ACC112 (cell line): ENCODE measurements at regions not wholly inside any gene's neighbourhood (a gene's known extent, or its start where the extent isn't known, plus 50 kb on each side); places are given as distances from the start of the nearest gene placed in this dataset.
"Not testable (repeated sequence)": the region's sequence is repeated elsewhere in the genome, so short reads cannot be mapped to it uniquely, and the experiment has no call there.

ENCODE experiments used
- H2AFZ ChIP-seq: fragments of 200-600 bp; sonication (generic); one replicate; pipeline ENCODE4 v1.6.0; 2017; ENCODE audit warnings: antibody characterized with exemption, low read length; ENCODE audit not compliant: unreplicated experiment
- H3K27ac ChIP-seq: fragments of 200-600 bp; sonication (generic); 2 replicates; pipeline ENCODE4 v1.5.1; 2014; ENCODE audit warnings: low read depth, mild to moderate bottlenecking, antibody characterized with exemption, low read length, moderate library complexity
- H3K27me3 ChIP-seq: fragments of 200-600 bp; sonication (generic); 2 replicates; pipeline ENCODE4 v1.6.1; 2014; ENCODE audit warnings: mild to moderate bottlenecking, antibody characterized with exemption, low read length, moderate library complexity, mixed read lengths; ENCODE audit not compliant: insufficient read depth
- H3K36me3 ChIP-seq: fragments of 200-600 bp; sonication (generic); 2 replicates; pipeline ENCODE4 v1.6.1; 2016; ENCODE audit warnings: mild to moderate bottlenecking, antibody characterized with exemption, low read length, moderate library complexity, mixed read lengths; ENCODE audit not compliant: insufficient read depth
- H3K4me1 ChIP-seq: fragments of 200-600 bp; sonication (generic); one replicate; pipeline ENCODE4 v1.6.1; 2016; ENCODE audit warnings: low read length, mixed read lengths; ENCODE audit not compliant: insufficient read depth, unreplicated experiment, control insufficient read depth
- H3K4me3 ChIP-seq: fragments of 200-600 bp; sonication (generic); 2 replicates; pipeline ENCODE4 v1.5.1; 2014; ENCODE audit warnings: mild to moderate bottlenecking, low read depth, low read length
- H3K79me2 ChIP-seq: fragments of 200-600 bp; sonication (generic); one replicate; pipeline ENCODE4 v1.6.0; 2016; ENCODE audit warnings: low read length; ENCODE audit not compliant: control insufficient read depth, unreplicated experiment, insufficient read depth

DNA sequence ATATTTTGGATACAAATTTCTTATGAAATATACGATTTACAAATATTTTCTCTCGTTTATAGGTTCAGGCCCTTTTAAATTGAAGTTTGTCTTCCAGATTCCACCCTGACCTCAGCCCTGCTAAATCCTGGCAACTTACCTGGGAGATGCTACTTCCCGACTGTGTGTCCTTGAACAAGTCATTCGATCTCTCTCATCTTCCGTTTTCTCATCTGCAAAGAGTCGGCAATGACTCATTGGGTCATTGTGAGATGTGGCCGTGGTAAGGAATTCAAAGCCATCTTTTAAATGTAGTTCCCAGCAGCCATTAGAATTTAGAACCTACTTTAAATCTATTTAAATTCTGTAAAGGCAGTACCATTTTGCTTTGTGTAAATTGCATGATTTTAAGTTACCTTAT lies 72.5 kb downstream of the LHX2 start:
- peaks cover 7% of the 10 kb centered on the region for H3K4me1 ChIP-seq
- H3K27me3 ChIP-seq, result peaks cover 11% of the 10 kb centered on the region; the same call in 1 of the 2 replicates
- H3K36me3 ChIP-seq, result no peaks in the 10 kb centered on the region
- H3K27ac ChIP-seq, result no peak overlapping the region
- H2AFZ ChIP-seq, result no peak overlapping the region
- no peaks in the 10 kb centered on the region for H3K79me2 ChIP-seq
- H3K4me3 ChIP-seq, result no peak overlapping the region

DNA sequence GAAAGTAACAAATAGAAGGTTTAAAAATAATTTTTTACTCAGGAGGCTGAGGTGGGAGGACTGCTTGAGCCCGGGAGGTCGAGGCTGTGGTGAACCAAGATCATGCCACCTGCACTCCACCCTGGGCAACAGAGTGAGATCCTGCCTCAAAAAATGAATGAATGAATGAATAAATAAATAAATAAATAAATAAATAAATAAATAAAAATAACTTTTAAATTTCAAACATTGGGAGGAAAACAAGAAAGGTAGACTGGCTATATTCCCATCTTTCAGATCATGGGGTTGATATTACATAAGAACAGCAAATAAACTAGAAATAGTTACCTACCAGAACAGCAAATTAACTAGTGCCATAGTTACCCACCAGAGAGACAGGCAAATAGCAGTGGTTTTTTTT lies 75.7 kb downstream of the LHX2 start:
- no peaks in the 10 kb centered on the region for H3K4me1 ChIP-seq
- no peak overlapping the region for H2AFZ ChIP-seq
- peaks cover 11% of the 10 kb centered on the region; the same call in 1 of the 2 replicates for H3K27me3 ChIP-seq
- H3K4me3 ChIP-seq, result no peak overlapping the region
- no peaks in the 10 kb centered on the region for H3K36me3 ChIP-seq
- H3K27ac ChIP-seq, result no peak overlapping the region
- H3K79me2 ChIP-seq, result no peaks in the 10 kb centered on the region

DNA sequence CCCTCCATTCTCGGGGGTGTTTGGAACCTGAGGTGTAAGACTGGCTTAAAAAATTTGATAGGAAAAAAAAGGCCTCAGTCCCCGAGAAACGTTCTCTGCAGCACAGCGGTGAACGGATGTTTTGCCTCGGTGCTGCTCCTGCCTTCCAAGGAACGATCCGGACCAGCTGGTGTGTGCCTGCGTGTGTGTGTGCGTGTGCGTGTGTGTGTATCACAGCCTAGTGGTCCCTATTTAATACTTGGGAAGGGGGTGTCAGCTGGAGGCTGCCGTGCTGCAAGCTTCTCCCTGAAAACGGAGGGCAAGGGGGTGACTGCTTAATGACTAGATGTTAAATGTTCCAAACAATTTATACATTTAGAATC lies 76.9 kb downstream of the LHX2 start:
- Histone ChIP-seq H3K27ac (no peak overlapping the region), H2AFZ (no peak overlapping the region), H3K79me2 (no peaks in the 10 kb centered on the region), H3K4me3 (no peak overlapping the region), H3K4me1 (no peaks in the 10 kb centered on the region), H3K36me3 (no peaks in the 10 kb centered on the region), H3K27me3 (peaks cover 11% of the 10 kb centered on the region; the same call in 1 of the 2 replicates)

DNA sequence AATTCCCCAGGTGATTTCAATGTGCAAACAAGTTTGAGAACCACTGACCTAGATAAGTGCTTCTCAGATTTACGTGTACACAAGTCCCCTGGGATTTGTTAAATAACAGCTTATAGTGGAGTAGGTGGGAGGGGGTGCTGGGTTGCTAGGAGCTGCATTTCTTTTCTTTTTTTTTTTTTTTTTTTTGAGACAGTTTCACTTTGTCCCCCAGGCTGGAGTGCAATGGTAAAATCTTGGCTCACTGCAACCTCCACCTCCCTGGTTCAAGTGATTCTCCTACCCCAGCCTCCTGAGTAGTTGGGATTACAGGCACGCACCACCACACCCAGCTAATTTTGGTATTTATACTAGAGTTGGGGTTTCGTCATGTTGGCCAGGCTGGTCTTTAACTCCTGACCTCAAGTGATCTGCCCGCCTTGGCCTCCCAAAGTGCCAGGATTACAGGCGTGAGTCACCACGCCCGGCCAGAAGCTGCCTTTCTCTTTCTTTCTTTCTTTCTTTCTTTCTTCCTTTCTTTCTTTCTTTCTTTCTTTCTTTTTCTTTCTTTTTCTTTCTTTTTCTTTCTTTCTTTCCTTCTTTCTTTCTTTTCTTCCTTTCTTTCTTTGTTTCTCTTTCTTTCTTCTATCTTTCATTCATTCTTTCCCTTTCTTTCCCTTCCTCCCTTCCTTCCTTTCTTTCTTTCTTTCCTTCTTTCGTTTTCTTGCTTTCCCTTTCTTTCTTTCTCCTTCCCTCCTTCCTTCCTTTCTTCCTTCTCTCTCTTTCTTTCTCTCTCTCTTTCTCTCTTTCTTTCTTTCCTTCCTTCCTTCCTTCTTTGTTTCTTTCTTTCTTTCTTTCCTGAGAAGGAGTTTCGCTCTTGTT lies 78.3 kb downstream of the LHX2 start:
- peaks cover 11% of the 10 kb centered on the region; the same call in 1 of the 2 replicates for H3K27me3 ChIP-seq
- H3K4me3 ChIP-seq, result not testable (repeated sequence)

DNA sequence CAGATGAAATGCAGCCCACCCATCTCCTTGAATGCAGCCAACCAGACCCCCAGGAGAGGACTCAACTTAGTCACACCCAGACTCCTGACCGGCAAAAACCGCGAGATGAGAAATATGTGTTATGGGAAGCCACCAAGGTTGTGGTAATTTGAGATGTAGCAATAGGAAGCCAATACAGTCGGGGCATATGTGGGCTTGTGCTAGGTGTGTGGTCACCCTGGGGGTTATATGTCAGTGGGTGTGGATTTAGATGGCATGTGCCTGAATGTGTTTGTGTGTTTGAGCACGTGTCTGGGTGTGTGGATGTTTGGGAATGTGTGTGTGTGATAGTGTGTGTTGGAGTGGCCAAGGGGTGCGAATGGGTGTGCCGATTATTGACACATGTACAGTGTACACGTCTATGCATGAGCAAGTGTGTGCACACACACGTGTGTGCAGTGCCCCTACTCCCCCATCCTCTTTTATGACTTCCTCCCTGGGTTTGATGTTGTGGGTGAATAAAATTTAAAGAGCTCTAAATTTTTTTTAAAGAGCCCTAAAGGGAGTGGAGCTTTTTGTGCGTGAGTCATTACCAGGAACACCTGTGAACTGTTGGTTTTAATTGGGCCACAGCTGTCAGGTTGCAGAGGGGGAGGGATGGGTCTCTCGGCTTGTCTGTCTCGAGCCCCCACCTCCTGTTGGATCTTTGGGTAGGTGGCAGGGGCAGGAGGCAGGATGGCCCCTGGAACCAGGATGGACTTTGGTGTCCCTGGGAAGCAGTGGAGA lies 86.8 kb downstream of the LHX2 start:
- Histone ChIP-seq H3K79me2 (no peaks in the 10 kb centered on the region), H3K36me3 (no peaks in the 10 kb centered on the region), H3K4me1 (no peaks in the 10 kb centered on the region), H3K27me3 (peaks cover 57% of the 10 kb centered on the region), H3K27ac (no peak overlapping the region), H3K4me3 (no peak overlapping the region), H2AFZ (no peak overlapping the region)

More for the DNA sequence above, 78.3 kb downstream of the LHX2 start:
- H2AFZ ChIP-seq, H3K27ac ChIP-seq, H3K36me3 ChIP-seq, H3K79me2 ChIP-seq, H3K4me1 ChIP-seq: not testable (repeated sequence)

DNA sequence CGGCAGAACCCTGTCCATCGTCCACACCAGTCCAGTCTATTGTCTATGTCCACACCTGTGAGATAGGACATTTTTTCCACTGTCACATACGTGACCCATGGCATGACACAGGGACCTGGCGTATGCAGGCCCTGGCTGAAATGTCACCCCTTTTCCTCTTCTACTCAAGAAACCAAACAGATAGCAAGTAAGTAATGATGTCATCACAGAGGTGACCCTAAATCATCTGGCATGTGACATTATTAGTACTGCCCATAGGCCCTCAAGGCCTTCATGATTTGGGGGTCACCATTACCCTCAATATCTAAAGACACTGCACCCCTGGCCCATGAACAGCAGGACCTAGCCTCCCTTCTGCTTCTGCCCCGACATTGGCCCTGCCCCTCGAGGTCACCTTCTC lies 88.3 kb downstream of the LHX2 start:
- H3K4me3 ChIP-seq, result no peak overlapping the region
- H3K36me3 ChIP-seq, result no peaks in the 10 kb centered on the region
- no peak overlapping the region for H2AFZ ChIP-seq
- no peaks in the 10 kb centered on the region for H3K79me2 ChIP-seq
- H3K27me3 ChIP-seq, result peaks cover 57% of the 10 kb centered on the region
- H3K27ac ChIP-seq, result no peak overlapping the region
- no peaks in the 10 kb centered on the region for H3K4me1 ChIP-seq

DNA sequence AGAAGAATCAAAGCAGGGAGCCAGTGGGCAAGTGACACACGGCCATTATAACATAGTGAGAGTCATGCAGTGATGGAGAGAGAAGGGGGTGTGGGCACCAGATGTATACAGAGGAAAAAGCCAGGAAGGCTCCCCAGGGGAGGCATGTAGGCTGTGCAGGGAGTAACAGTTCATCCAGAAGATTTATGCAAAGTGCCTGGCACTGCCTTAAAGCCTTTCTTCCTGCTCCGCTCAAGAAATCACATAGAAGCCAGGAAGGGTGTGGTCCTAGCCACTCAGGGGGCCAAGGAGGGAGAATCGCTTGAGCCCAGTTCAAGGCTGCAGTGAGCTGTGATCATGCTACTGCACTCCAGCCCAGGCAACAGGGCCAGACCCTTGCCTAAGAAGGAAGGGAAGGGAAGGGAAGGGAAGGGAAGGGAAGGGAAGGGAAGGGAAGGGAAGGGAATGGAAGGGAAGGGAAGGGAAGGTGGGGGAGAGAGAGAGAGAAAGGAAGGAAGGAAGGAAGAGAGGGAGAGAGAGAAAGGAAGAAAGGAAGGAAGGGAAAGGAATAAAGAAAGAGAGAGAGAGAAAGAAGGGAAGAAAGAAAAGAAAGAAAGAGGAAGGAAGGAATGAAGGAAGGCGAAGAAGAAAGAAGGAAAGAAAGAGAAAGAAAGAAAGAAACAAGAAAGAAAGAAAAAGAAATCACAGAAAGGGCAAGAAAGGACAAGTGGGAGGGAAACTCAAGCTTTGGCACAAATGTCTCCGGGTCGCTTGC lies 89.8 kb downstream of the LHX2 start:
- no peaks in the 10 kb centered on the region for H3K36me3 ChIP-seq
- no peak overlapping the region for H3K4me3 ChIP-seq
- no peaks in the 10 kb centered on the region for H3K79me2 ChIP-seq
- no peaks in the 10 kb centered on the region for H3K4me1 ChIP-seq
- no peak overlapping the region for H3K27ac ChIP-seq
- peaks cover 50% of the 10 kb centered on the region for H3K27me3 ChIP-seq
- no peak overlapping the region for H2AFZ ChIP-seq

DNA sequence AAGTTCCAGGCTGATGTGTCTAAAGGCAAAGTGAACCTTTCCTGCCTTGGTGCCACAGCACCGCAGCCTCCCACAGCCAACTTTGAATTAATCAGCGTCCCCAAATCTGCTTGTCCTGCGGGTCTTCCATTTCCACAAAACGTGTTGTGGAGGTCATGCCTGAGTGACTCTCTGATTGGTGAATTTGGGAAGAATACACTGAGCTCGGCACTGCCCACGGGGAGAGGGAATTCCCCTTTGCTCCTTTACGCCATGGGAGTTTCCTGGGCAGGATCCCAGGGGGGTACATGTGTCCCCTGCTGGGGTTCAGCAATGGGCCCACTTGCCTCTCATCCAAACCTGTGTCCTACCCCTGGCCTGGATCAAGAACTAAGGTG lies 90.4 kb downstream of the LHX2 start:
- no peaks in the 10 kb centered on the region for H3K4me1 ChIP-seq
- H3K79me2 ChIP-seq, result no peaks in the 10 kb centered on the region
- H3K36me3 ChIP-seq, result no peaks in the 10 kb centered on the region
- H3K27me3 ChIP-seq, result peaks cover 52% of the 10 kb centered on the region
- no peak overlapping the region for H2AFZ ChIP-seq
- no peak overlapping the region for H3K4me3 ChIP-seq
- H3K27ac ChIP-seq, result no peak overlapping the region

DNA sequence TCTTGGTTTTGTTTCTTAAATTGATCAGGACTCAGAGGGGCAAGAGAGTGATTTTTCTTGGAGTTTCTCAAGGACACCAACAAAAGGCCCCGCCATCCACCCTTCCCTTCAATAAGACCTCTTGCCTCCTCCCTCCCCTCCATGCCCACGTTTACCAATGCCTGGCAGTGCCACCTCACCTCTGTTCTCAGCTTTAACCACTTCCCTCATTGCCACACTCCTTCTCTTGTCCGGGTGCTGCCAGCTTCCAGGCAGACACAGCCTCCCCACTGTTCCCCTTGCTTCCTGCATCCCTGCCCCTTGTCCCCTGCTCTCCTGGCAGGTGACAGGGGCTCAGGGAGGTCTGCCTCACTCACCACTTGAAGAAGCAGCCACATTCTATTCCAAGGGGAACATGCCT lies 90.8 kb downstream of the LHX2 start:
- no peak overlapping the region for H3K27ac ChIP-seq
- H2AFZ ChIP-seq, result no peak overlapping the region
- no peaks in the 10 kb centered on the region for H3K4me1 ChIP-seq
- H3K27me3 ChIP-seq, result peaks cover 50% of the 10 kb centered on the region
- H3K36me3 ChIP-seq, result no peaks in the 10 kb centered on the region
- H3K4me3 ChIP-seq, result no peak overlapping the region
- H3K79me2 ChIP-seq, result no peaks in the 10 kb centered on the region

DNA sequence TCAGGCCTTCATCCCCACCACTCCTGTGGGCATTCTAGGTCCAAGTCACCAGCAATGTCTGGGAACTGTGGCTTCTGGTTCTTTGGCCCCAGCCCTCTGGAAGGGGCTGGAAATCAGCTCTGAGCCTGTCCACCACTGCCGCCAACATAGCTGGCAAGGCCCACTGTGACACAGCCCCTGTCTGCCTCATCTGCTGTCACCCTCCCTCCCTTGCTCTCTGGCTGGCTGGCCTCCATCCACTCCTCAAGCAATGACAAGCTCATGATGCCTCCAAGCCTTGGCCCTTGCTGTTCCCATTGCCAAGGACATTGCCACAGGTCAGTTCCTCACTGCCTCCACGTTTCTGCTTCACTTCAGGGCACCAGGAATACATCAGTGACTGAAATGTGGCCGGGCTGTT lies 93.7 kb downstream of the LHX2 start:
- H3K79me2 ChIP-seq, result no peaks in the 10 kb centered on the region
- H3K4me3 ChIP-seq, result no peak overlapping the region
- H3K36me3 ChIP-seq, result no peaks in the 10 kb centered on the region
- no peaks in the 10 kb centered on the region for H3K4me1 ChIP-seq
- peaks cover 43% of the 10 kb centered on the region for H3K27me3 ChIP-seq
- H3K27ac ChIP-seq, result no peak overlapping the region
- H2AFZ ChIP-seq, result no peak overlapping the region
